NCI-H1092 (cell line): ENCODE measurements at regions not wholly inside any gene's neighbourhood (a gene's known extent, or its start where the extent isn't known, plus 50 kb on each side); places are given as distances from the start of the nearest gene placed in this dataset.

Experiments
- DNase-seq: peaks from one replicate; lab custom pipeline; 2025; lab: John Stamatoyannopoulos, UW

DNA sequence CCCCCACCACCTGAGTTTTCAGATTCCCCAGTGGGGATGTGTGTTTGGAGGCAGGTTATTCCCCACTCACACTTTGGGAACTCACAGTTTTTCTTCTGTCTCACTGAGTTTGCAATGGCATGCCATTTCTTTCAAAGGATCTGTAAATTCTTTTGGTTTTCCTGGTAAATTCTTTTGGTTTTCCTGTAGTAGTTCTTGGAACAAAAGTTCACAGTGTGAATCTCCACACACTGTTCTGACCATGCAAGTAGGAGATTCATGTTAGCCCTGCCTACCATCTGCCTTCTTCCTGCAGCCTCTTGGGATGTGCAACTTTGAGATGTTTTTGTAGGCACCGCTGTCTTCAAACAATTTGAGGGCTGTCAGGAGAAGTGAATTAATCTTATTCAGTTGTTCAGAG lies 165.6 kb upstream of the OGFRL1 start:
- no peak for DNase-seq

DNA sequence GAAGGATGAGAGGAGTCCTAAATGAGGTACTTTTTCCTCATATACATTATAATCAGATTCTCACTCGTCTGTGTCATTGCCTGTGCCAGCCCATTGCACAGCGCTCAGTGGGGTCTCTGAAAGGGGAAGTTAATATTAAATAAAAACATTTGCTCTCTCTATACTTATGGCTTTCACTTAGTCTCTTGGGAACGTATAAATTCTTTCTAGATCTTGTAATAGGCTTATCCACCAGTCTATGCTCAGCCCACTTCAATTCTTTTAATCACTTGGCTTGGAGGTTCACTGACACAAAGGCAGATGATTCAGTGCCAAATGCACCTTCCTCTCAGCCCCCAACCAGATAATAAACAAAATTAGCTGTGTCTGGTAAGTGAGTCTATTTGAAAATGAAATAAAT lies 164.3 kb upstream of the OGFRL1 start:
- no peak for DNase-seq

DNA sequence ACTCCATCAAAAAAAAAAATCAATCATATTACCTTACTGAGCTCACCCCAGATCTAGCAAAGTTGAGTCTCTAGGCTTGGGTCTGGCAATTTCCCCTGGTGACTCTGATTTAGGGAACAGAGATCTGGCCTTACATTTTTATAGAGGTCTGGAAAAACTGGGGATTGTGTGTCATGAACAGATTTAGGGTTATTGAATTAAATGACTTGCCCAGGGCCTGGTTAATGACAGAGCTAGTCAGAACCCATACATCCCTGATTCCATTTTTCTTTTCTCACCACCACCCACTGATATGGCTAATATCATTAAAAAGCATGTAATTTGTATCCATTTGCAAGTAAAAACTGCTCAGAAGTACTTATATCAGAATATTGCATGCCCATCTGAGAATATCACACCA lies 163.4 kb upstream of the OGFRL1 start:
- DNase-seq: no peak

DNA sequence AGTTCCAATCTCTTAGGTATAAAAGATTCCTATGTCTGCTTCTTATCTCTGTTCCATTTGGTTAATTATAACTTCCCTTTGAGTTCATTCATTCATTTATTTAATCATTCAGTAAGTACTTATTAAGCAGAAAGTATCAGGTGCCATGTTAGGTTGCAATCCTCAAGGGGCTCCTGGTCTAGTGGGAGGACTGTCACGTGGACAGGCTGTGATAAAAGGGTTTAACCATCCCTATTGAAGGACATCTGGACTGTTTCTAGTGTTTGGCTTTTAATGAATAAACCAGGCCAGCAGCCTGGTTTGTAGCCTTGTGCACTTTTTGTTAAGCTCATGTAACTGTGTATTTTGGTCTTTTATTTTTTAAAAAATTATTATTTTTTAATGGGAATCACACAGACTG lies 162.1 kb upstream of the OGFRL1 start:
- DNase-seq: no peak

DNA sequence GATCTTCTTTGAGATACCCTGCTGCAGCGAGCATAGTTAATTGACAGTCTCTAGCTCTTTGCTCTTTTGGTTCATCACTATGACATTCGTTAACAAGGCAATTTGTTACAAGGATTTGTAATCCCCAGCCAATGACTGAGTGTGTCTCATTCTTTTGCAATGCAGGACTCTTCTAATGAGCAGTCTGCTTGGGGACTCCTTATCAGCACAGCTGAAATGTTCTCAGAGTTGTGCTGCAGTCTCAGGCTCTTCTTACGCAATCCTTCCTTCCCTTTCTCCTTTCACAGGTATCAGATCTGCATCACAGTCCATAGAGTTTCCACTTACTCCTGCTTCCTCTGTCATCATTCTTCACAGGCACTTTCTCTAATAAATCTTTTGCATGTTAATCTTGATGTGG lies 161.2 kb upstream of the OGFRL1 start:
- DNase-seq: no peak

GRCh38 chr6:71130277-71130676 lies 158.3 kb upstream of the OGFRL1 start:
- no peak for DNase-seq

DNA sequence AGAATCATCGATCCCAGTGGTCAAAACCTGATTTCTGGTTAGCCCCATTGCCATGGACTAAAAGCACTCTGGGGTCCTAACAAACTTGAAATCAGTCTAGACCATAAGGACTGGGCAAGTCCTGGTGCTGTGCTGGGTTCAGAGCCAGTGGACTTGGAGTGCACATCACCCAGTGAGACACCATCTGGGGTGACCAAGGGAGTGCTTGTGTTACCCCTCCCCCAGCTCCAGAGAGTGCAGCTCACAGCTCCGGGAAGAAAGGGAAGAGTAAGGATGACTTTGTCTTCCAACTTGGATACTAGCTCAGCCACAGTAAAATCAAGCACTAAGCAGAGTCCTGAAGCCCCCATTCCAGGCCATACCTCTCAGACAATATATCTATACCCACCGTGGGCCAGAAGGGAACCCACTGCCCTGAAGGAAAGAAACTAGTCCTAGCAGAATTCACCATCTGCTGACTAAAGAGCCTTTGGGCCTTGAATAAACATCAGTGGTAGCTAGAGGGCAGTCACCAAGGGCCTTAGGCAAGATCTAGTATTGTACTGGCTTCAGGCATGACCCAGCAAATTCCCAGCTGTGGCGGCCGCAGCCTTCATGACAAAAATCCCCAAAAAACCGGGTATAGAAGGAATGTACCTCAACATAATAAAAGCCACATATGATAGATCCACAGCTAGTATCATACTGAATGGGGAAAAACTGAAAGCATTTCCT lies 153.5 kb upstream of the OGFRL1 start:
- no peak for DNase-seq

GRCh38 chr6:71137973-71138372 lies 150.6 kb upstream of the OGFRL1 start:
- no peak for DNase-seq

DNA sequence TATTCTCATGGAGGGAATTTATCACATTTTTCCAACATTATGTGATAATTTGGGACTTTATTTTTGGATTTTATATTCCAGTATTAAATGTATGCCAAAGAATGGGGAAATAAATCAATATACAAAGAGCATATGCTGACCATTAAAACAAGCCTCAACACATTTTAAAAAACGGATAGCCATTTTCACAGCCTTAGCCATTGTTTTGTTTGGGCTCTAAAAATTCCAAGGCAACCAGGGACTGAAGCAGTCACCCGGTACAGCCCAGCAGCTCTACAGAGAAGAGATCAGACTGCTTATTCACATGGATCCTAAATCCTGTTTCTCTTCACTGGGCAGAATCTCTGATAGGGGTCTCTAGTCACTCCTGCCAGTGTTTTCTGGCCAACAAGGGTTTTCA lies 150.2 kb upstream of the OGFRL1 start:
- DNase-seq: no peak

- DNase-seq: no peak
Observed at GRCh38 chr6:71139249-71139648, 149.4 kb upstream of the OGFRL1 start.

DNA sequence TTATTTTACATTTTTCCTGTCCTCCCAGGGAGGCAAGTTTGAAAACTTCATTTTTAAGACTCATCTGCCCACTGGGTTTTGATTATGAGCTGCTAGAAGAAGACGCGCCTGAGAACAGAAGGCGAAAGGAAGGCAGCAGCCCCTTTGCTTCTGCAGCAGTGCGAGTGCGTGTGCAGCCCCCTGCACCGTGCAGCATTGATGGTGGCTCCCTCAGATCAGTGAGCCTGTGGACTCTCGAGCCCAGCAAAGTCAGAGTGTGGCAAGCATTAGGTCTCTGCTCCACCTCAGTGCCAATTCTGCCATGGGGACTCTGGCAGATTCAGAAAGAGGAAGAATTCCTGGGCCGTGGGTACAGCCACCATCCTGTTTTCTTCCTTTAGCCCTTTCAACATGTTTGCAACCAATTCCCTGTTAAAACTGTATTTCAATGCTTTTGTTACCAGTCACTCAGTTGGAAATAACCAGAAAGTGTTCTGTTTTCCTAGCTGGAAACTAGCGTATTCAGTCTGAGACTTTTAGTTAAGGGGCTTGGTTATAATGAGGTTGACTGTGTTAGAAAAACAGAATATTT lies 134.8 kb upstream of the OGFRL1 start:
- DNase-seq: no peak

GRCh38 chr6:71157345-71157744 lies 131.3 kb upstream of the OGFRL1 start:
- DNase-seq: no peak

- no peak for DNase-seq
Observed at GRCh38 chr6:71164890-71165289, 123.7 kb upstream of the OGFRL1 start.

GRCh38 chr6:71168233-71168765 lies 120.3 kb upstream of the OGFRL1 start:
- DNase-seq: no peak

GRCh38 chr6:71171497-71172070 lies 117.0 kb upstream of the OGFRL1 start:
- DNase-seq: no peak

DNA sequence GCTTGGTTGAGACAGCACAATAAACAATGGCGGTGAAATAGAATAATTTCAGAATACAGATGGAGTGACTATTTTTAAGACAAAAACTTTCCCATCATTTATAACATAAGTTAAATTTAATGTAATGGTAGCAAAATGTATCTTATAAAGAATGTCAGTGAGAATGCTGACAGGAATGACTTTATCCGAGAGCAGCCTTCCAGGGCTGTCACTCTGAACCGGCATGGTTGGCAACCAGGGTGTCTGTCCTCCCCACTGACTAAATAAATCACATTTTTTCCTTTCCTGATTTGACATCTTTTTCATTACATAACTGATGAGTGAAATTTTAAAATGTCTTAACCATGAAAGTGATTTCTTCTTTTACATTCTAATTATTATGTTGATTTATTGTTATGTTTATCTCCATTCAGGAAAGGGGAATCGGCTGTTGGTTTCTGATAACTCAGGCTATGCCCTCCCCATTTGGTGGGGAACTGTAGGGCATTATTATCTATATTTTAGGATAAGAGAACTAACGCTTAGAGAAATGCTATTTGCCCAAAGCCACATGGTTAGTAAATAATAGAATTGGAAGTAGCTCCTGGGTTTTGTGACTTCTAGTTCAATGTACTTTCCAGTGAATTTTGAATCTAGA lies 109.2 kb upstream of the OGFRL1 start:
- no peak for DNase-seq

DNA sequence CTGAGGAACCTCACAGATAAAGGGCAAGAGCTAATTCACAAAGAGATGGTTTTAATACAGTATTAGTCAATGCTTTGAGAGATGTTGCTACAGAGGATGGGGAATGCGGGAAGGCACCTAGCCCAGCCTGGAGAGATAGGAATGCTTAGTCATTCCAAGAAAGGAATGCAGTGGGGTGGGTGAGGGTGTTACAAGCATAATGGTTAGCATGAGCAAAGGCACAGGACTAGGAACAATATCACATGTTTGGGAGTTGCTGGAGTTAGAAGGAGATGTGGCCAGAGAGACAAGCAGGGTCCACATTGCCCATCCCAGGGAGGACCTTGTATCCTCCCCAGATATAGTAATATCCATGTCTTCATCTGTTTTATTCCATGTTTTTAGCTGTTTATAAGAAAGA lies 107.0 kb upstream of the OGFRL1 start:
- no peak for DNase-seq

GRCh38 chr6:71187141-71187540 lies 101.5 kb upstream of the OGFRL1 start:
- no peak for DNase-seq

DNA sequence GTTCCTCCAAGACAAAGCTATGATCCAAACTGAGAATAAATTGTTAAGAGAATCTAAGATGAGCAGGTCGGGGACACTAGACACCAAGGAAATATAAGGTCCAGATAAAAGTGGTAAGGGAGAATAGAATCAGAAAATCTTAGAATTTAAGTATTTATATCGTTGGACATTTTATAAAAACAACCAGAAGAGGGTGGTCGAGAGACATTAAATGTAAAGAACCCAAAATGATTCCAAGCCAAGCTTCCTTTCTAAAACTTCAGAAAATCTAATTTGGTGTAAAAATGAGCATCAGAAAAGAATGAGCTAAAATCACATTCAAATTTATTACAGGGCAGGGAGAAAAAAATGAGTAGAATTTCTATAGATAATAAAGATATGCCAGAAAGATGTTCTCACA lies 97.8 kb upstream of the OGFRL1 start:
- DNase-seq: no peak

GRCh38 chr6:71194724-71195123 lies 93.9 kb upstream of the OGFRL1 start:
- DNase-seq: no peak

DNA sequence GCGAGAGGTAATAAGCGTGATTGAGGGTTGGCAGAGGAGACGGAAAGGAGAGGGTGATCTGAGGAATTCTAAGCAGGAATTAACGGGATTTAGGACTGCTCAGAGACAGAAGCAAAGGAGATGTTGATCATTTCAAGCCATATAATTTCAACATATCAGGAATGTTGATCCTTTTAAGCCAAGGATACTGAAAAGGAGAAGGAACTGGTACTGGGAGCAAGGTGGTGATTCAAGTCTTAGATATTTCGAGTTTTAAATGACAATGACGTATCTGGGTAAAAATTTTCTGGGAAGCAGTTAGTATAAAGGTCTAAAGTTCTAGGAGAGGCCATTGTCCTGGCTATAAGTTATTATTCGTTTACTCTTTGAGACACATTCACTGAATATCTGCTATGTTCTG lies 91.3 kb upstream of the OGFRL1 start:
- no peak for DNase-seq

GRCh38 chr6:71197780-71198179 lies 90.8 kb upstream of the OGFRL1 start:
- DNase-seq: no peak

DNA sequence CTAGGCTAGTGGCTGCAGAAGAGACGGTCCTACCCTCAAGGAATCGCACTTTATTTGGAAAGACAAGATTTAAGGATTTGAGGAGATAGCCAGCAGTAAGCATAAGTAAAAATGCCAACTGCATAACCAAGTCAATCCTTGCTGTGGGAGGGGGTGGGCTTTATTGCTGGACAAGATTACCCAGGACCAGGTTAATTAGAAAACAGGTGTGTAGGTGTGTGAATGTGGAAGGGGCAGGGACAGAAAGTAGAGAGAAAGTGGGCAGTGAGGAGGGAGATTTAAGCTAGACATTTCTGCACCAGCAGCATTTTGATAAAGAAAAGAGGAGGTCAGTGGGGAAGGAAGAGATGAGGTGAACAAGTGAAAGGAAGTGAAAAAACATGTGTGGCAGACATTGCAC lies 89.7 kb upstream of the OGFRL1 start:
- DNase-seq: no peak
